G401.6 (cell line): ENCODE measurements at regions not wholly inside any gene's neighbourhood (a gene's known extent, or its start where the extent isn't known, plus 50 kb on each side); places are given as distances from the start of the nearest gene placed in this dataset.

ENCODE experiments used
- FAIRE-seq: peaks from 2 replicates; lab custom pipeline; 2012; peaks lifted over from hg19 to GRCh38; lab: Jason Lieb, UNC

- no peak for FAIRE-seq
Observed at GRCh38 chr13:100855151-100855550, 180.6 kb upstream of the TMTC4 start.

DNA sequence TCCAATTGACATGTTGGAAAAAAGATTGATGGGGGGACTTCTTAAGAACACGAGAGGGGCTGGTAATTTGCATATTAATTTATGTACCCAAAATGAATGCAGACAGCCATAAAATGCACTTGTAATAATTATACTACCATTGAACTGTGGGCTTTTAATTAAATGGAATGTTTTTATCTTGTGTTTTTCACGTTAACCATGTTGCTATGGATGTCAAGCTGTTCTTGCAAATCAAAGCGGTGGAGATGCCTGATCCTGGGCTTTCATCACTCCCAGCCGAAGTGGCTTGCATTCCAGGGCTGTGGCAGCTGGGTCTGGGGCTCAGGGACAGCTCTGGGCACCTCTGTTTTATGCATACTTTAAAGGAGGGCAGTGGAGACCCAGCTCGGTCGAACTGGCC is 179.4 kb upstream of the TMTC4 start:
- no peak for FAIRE-seq

DNA sequence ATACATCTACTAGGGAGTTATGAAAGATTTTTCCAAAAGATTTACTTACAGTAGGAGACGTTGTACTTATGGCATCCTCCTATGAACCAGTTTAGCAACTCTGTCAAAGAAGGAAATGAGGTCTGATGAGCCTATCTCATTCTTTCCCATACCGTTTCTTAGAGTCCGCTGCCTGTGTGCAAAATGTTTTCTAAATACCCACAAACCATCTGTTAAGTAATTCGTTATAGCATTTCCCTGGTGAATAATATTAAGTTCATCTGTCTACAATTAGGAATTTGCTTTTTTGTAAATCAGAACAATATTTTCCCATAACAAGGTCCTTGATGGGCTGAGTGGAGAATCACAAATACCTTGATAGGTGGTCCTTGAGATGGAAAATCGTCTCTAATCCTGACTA is 178.8 kb upstream of the TMTC4 start:
- FAIRE-seq = no peak

GRCh38 chr13:100852146-100852545 is 177.6 kb upstream of the TMTC4 start:
- no peak for FAIRE-seq

DNA sequence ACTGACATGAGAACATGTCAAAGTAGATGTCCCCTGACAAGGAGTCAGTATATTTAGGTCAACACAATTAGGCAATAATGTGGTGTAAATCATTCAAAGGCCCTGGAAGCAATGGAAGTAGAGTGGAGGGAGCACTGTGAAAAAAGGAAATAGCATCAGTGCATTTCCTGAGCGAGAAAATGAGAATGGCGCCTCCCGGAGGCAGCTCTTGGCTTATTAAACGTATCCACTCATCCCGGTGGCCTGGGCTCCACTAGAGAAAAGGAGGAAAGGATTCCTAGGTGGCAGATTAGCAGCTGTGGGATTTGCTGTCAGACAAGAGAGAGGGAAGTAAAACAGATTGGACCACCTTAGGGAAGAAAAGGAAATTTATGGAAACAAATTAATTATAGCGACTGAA is 173.7 kb upstream of the TMTC4 start:
- no peak for FAIRE-seq

GRCh38 chr13:100845128-100845757 is 170.6 kb upstream of the TMTC4 start:
- FAIRE-seq = no peak

DNA sequence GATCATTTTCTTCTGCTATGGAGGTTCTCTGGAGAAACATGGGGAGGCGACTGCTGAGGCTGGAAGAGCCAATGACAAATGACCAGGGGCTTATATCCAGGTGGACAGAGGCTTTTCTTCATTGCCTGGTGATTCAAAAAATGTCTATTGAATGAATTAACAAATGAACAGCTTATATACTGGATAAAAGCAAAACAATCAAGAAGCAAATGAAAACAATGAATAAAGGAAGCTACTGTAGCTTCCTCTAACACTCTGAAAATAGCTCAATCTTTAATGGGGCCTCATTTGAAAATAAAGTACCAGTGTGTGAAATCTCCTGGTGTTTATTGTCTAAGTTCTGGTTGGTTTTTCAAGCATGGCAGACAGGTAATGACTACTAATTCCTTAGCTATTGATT is 167.5 kb upstream of the TMTC4 start:
- FAIRE-seq = no peak

GRCh38 chr13:100838387-100838786 is 163.8 kb upstream of the TMTC4 start:
- FAIRE-seq = no peak

GRCh38 chr13:100837631-100838030 is 163.0 kb upstream of the TMTC4 start:
- FAIRE-seq = no peak

GRCh38 chr13:100836711-100837110 is 162.1 kb upstream of the TMTC4 start:
- no peak for FAIRE-seq

- peak; percentile 27 for FAIRE-seq
Observed at GRCh38 chr13:100835695-100836094, 161.1 kb upstream of the TMTC4 start.

DNA sequence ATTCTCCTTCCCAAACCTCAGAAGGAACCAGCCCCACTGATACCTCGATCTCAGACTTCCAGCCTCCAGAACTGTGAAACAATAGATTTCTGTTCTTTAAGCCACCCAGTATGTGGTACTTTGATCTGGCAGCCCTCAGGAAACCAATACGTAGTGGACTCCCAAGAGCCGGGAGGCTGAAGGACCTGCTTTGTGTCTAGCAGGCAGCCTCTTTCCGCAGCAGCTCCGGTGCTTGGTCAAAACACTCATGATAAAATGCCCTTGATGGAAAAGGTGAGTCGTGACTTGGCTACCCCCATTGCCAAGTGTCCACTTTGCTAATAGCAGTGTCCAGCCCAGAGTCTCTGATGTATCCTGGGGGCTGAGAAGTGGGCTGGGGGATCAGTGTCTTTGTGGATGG is 158.8 kb upstream of the TMTC4 start:
- FAIRE-seq = no peak

- FAIRE-seq = no peak
Observed at GRCh38 chr13:100828226-100828625, 153.6 kb upstream of the TMTC4 start.

- no peak for FAIRE-seq
Observed at GRCh38 chr13:100827489-100828176, 153.0 kb upstream of the TMTC4 start.

DNA sequence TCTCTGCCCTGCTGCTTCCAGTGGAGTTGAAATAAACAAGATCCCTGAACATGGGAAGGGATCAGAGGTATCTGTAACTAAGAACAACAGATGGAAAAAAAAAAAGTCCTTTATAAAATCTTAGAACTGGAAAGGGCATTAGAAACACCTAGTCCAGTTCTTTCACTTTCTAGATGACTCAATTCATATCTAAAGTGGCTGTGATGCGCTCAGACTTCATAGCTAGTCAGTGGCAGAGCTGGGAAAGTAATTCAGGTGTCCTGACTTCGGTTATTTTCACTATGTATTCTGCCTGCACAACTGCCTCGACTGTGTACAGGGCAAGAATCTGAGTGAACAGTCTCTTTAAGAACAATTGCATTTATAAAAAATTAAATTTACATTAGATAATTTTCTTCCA is 151.8 kb upstream of the TMTC4 start:
- no peak for FAIRE-seq

DNA sequence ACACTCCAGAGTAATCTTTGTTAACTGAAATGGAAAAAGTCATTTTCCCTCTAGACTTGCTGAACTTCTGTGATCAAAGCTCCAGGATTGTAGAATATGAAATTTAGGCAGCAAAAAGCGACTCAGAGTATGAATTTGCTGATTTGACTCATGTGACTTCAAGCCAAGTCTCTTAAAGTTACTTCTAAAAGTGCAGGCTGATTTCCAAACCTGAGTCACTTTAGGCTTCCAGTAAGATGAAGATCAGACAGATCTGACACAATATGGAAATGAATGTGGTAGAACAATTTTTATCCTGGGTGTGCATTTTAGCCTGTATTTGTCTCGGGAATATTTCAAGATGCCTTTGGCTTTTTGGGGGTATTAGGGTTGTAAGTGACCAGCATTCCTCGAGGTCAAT is 151.0 kb upstream of the TMTC4 start:
- no peak for FAIRE-seq

DNA sequence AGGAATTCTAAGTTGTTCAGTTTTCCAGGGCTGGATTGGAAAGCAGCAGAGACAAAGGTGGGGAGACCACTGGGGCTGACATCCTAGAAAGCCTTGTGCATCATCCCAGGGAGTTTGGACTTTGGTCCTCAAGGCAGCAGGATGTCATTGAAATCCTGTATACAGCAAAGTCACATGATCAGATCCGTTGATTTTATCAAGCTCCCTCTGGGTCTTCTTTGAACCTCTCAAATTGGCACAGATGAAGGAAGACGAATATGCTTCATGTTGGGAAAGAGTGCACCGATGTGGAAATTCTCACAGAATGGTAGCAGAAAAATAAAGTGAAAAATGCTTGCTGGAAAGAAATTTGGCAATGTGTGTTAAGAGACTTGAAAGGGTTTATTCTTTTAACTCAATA is 149.8 kb upstream of the TMTC4 start:
- no peak for FAIRE-seq

- no peak for FAIRE-seq
Observed at GRCh38 chr13:100823448-100823847, 148.9 kb upstream of the TMTC4 start.

GRCh38 chr13:100822871-100823443 is 148.4 kb upstream of the TMTC4 start:
- FAIRE-seq = no peak

DNA sequence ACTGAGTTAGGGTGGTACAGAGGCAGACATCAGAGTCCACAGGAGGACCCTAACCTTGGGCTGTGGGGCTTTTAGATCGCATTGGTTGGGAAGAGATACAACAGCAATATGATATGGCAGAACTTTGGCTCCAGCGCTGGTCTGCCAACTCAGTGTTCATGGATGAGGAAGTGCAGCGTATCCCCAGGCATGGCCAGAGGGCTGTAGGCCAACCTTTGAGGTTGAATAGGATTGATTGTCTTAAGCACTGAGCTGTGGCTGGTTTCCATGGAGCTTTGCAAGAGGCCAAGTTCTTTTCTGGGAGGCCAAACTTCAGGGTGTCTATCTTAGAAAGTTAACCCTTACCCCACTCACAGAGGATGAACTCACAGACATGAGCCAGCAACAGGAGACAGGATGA is 144.1 kb upstream of the TMTC4 start:
- FAIRE-seq = no peak

- FAIRE-seq = no peak
Observed at GRCh38 chr13:100817928-100818327, 143.3 kb upstream of the TMTC4 start.

DNA sequence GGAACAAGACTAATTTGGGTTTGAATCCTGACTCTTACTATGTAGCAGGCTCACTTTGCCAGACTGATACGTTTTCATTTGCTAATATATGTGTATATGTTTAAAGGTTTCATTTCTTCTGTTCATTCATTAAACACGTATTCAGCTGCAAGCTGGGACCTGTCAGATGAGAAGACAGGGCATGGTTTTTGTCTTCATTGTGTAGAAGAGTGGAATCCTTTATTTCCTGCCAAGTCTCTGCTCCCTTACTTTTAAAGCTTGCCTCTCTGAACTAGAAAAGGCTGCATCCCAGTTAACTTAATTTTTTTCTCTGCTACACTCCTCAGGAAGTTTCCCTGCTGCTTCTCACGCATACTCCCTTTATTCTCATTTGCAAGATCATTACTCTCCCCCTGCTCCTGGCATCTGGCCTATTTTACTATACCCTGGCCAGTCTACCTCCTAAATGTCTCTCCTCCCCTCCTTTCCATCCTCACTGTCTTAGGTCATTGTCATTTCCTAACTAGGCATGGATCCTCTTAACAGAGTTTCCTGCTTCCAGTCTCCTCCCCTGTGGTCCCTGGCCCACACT is 141.0 kb upstream of the TMTC4 start:
- no peak for FAIRE-seq

DNA sequence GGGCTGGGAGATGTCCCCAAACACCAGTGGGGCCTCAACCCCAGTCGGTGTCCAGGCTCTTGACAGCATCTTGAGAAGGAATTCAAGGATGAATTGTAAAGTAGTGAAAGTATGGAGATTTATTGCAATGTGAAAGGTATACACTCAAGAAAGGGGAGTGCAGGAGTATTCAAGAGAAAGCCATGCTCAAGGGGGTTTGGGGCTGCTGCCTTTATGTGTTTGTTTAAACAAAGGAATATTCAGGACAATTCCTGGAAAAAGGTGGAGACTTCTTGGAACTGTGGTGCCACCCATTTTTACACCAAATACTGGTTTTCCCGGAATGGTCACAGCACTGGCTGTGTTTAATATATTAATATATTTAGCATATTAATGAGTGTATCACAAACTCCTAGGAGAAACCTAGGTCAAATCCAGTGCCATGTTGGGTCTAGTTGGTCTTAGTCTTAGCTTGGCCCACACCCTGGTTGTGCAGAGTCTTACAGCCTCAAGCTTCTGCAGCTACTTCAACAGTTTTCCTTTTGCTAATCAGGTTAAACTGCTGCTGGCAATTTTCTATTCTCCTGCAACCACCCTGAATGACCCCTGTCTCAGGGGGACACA is 138.5 kb upstream of the TMTC4 start:
- FAIRE-seq = no peak
